ENCODE measurements at regions not wholly inside any gene's neighbourhood (a gene's known extent, or its start where the extent isn't known, plus 50 kb on each side); places are given as distances from the start of the nearest gene placed in this dataset.

DNA sequence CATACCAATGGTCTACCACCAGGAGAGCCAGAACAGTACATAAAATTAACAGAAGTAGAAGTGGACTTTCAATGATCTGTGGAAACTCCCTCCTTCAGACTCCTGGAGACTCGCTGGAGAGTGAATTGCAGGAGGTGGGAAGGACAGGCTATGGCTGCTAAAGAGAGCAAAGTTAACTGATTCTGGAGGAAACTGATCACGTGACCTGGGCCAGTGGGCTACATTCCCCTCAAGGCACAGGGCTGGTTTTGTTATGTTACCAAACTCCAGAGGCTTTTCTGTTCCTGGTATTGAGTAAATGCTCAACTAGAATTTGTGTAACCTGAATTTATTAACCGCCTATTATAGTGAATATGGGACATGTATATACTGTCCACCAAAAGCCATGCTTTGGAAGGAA lies 372.6 kb downstream of the MTRR start:
- TF ChIP-seq, protein P1, sequence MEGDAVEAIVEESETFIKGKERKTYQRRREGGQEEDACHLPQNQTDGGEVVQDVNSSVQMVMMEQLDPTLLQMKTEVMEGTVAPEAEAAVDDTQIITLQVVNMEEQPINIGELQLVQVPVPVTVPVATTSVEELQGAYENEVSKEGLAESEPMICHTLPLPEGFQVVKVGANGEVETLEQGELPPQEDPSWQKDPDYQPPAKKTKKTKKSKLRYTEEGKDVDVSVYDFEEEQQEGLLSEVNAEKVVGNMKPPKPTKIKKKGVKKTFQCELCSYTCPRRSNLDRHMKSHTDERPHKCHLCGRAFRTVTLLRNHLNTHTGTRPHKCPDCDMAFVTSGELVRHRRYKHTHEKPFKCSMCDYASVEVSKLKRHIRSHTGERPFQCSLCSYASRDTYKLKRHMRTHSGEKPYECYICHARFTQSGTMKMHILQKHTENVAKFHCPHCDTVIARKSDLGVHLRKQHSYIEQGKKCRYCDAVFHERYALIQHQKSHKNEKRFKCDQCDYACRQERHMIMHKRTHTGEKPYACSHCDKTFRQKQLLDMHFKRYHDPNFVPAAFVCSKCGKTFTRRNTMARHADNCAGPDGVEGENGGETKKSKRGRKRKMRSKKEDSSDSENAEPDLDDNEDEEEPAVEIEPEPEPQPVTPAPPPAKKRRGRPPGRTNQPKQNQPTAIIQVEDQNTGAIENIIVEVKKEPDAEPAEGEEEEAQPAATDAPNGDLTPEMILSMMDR (IDR thresholded peaks at IDR 0.05) = no peak
- TF ChIP-seq POLR2A (IDR thresholded peaks at IDR 0.05) = no peak

Measured in lower leg skin (tissue), 3 donors.